HUES48 (cell line): ENCODE measurements at regions not wholly inside any gene's neighbourhood (a gene's known extent, or its start where the extent isn't known, plus 50 kb on each side); places are given as distances from the start of the nearest gene placed in this dataset.

Experiments
- H3K27ac ChIP-seq: one replicate; pipeline ENCODE4 v1.7.0; 2013; ENCODE audit warnings: low read depth, low read length, inconsistent platforms
- H3K27me3 ChIP-seq: 2 replicates; pipeline ENCODE4 v1.6.1; 2013; ENCODE audit warnings: mild to moderate bottlenecking, low read length; ENCODE audit not compliant: control insufficient read depth, insufficient read depth
- H3K36me3 ChIP-seq: 2 replicates; pipeline ENCODE4 v1.6.1; 2013; ENCODE audit warnings: low read length; ENCODE audit not compliant: control insufficient read depth, insufficient read depth
- H3K4me1 ChIP-seq: 2 replicates; pipeline ENCODE4 v1.6.1; 2013; ENCODE audit warnings: mild to moderate bottlenecking, low read length; ENCODE audit not compliant: control insufficient read depth, insufficient read depth
- H3K4me3 ChIP-seq: 2 replicates; pipeline ENCODE4 v1.5.1; 2013; ENCODE audit warnings: mild to moderate bottlenecking, low read depth, low read length
- H3K9ac ChIP-seq: 2 replicates; pipeline ENCODE4 v1.6.1; 2013; ENCODE audit warnings: mild to moderate bottlenecking, low read depth, low read length, moderate library complexity
- H3K9me3 ChIP-seq: 2 replicates; pipeline ENCODE4 v1.6.1; 2013; ENCODE audit warnings: low read length; ENCODE audit not compliant: control insufficient read depth, insufficient read depth

DNA sequence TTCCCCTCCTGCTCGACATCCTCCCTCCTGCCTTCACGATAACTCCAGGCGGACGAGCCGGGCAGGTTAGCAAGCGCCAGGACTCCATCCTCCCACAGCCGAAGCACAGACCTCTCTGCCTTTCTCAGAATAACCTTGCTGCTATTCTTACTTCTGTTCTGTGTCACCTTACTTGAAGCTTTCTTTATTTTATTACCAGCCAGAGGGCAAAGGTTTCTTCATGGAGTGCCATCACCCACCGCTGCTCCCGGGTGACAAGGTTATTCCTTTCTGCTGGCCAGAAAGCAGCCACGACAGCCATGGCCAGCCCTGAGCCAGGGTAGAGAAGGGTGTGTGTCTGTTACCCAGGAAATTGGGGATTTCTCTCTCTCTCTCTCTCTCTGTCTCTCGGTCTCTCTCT lies 227.1 kb downstream of the ANAPC1 start:
- Histone ChIP-seq H3K9me3 (no peaks in the 10 kb centered on the region), H3K36me3 (no peaks in the 10 kb centered on the region), H3K27ac (no peak overlapping the region), H3K9ac (no peak overlapping the region), H3K4me3 (no peak overlapping the region), H3K4me1 (peaks cover 14% of the 10 kb centered on the region), H3K27me3 (no peaks in the 10 kb centered on the region)

DNA sequence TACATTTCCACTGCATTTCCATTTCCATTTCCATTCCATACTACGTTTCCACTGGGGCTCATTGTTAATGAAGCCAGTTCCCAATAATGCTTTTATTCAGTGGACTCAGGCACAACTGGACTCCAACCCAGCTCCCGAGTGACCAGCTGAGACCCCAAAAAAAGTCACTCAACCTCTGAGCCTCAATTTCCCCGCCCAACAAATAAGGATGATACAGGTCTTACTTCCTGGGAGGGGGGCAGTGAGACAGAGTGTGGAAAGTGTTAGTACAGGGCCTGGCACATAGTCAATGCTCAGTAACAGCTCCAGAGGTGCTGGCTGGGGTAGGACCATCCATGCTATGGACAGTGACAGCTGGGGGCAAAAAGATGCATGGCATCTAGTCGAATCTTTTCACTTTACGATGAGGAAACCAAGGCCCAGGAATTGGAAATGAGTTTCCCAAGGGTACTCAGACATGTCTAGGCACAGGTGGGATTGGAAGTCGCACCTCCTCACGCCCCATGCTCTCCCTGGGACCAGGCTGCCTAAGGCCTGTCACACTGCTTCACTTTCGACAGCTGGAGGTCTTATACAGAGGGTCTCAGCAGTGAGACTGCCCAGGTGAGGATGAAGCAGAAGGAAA lies 226.5 kb downstream of the ANAPC1 start:
- no peak overlapping the region for H3K27ac ChIP-seq
- H3K27me3 ChIP-seq: no peaks in the 10 kb centered on the region
- peaks cover 14% of the 10 kb centered on the region for H3K4me1 ChIP-seq
- H3K4me3 ChIP-seq: no peak overlapping the region
- H3K36me3 ChIP-seq: no peaks in the 10 kb centered on the region
- no peaks in the 10 kb centered on the region for H3K9me3 ChIP-seq
- no peak overlapping the region for H3K9ac ChIP-seq

DNA sequence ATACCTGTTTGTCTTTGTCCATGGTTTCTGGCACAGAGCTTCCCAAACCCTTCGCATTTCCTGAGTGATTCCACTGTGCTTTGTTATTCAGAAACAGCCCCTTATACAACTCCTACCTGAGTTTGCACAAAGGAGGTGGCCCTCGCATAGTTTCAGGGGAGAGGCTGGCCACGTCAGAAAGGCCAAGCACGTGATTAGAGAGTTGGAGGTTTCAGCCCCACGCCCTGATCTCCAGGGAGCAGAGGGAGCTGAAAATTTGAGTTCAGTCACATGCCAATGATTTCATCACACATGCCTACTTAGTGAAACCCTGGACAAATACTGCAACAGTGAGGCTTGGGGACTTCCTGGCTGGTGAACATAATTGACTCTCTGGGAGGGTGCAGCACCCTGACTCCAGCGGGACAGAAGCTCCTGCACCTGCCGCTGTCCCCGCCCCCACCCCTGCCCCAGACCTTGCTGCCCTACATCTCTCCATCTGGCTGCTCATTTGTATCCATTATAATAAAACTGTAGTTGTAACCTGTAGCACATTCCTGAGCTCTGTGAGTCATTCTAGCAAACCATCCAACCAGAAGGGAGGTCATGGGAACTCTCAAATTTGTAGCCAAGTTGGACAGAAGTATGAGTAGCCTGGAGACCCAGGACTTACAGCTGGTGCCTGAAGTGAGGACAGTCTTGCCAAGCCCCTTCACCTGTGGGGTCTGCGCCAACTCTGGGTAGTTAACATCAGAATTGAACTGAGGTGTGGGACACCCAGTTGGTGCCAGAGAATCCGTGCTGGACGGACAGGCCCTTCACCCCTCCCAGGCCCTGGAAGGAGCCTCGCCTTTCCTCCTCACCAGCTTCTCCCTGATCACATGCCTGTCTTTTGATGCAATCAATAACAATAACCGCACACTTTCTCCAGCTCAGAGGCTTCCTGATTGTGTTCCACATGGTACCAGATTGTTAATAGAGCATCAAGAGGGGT lies 224.3 kb downstream of the ANAPC1 start:
- H3K9me3 ChIP-seq: no peaks in the 10 kb centered on the region
- H3K4me1 ChIP-seq: peaks cover 14% of the 10 kb centered on the region
- no peak overlapping the region for H3K9ac ChIP-seq
- H3K4me3 ChIP-seq: no peak overlapping the region
- no peak overlapping the region for H3K27ac ChIP-seq
- H3K27me3 ChIP-seq: no peaks in the 10 kb centered on the region
- no peaks in the 10 kb centered on the region for H3K36me3 ChIP-seq

DNA sequence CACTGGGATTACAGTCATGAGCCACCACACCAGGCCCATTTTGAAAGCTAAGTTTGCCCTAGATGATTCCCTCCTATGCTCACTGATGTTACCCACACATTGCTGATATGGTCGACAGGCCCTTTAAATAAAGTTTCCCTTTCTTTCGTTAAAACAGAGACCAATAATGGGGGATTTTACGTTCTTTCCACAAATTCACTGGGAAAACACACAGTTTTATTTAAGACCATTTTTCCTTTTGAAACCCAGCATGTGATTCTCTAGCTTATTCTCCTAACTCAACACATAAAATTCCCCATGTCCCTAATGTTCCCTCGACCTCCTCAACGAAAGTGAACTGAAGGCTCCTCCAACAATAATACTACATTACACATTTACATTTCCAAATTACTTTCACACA lies 223.2 kb downstream of the ANAPC1 start:
- Histone ChIP-seq H3K9me3 (no peaks in the 10 kb centered on the region), H3K27ac (no peak overlapping the region), H3K9ac (no peak overlapping the region), H3K27me3 (no peaks in the 10 kb centered on the region), H3K36me3 (no peaks in the 10 kb centered on the region), H3K4me1 (peaks cover 14% of the 10 kb centered on the region), H3K4me3 (no peak overlapping the region)

DNA sequence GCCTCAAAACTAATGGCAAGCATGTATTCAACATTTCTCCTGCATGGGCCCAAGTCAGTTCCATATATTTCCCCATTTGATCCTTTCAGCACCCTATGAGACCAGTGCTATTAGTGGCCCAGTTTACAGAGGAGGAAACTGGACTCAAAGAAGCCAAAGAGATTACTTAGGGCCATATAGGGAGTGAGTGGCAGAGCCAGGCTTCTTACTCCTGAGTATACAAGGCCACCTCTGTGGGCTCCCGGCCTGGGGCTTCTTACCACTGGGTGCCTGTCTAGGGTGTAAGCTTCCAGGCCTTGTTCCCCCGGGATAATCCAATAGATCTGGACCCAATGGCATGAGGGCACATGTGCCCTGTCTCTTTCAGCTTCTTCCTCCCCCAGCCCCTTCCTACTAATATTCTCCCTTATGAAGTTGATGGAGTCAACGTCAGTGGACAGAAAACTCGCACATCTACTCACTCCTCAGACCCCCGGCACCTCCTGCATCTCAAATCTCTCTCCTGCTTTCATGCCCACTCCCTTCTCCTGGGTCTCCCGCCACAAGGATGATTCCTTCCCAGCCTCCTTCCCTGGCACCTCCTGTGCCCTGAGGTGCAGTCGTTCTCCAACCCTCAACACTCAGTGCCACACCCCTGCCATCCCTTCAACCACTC lies 222.6 kb downstream of the ANAPC1 start:
- Histone ChIP-seq H3K27ac (no peak overlapping the region), H3K36me3 (no peaks in the 10 kb centered on the region), H3K4me3 (no peak overlapping the region), H3K27me3 (no peaks in the 10 kb centered on the region), H3K9me3 (no peaks in the 10 kb centered on the region), H3K9ac (no peak overlapping the region), H3K4me1 (peaks cover 14% of the 10 kb centered on the region)

DNA sequence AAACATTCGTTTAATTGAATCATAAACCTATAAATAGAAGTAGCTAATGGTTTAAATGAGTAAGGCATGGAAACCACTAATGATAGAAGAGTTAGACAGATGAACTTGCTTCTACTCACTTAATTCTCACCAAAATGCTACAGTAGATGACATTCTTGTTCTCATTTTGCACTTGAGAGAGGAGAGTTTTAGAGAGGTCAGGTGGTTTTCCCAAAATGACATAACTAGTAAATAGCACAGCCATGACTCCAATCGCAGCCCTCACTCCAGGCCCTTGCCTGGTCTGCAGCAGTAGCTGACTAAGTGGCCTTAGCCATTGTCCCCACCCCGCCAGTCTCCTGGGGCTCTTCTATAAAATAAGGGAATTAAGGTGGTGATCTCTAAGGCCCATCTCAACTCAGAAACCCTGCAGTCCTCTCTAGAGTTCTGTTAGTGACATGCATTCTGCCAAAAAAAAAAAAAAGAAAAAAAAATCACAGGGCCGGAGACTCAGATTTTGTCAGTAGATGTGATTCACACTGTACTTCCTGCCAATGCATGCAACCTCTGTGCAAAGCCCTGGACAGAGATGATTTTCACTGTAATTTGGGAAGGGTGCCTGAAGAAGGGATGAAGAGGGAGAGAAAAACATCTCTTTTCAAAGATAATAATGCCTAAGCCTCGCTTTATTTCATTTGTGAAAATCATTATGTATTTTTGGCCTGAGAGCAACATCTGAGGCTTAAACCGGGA lies 221.8 kb downstream of the ANAPC1 start:
- Histone ChIP-seq H3K4me3 (no peak overlapping the region), H3K27ac (no peak overlapping the region), H3K27me3 (no peaks in the 10 kb centered on the region), H3K9ac (no peak overlapping the region), H3K36me3 (no peaks in the 10 kb centered on the region), H3K9me3 (no peaks in the 10 kb centered on the region), H3K4me1 (peaks cover 14% of the 10 kb centered on the region)

DNA sequence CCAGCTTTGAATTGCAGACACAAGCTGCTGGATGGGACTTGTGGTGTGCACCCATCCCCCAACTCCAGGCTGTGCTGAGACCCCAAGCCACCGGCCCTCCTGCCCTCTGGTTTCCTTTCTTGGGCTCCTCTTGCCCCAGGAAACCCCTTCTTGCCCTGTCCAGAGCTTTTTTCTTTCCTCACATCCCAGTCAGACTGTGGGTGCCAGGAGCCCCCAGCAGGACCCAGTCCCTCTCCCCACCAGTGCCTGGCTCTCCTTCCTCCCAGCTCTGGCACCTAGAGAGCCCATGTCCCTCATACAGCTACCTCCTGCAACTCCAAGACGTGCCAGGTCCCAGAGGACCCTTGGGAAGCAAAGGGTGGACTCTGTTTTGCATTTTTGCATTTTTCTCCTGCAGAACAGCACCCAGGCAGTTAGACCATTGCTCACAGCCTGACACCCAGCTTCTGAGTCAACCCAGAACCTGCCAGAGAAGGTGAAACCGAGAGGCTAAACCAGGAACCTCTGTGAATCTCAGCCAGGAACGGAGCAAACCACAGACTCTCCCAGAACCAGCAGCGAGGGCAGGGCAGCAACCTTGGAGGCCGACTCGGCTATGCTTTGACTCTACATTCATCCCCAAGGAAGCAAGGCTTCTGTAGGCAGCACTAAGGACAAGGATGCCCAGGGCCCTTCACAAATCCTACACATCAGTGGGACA lies 221.1 kb downstream of the ANAPC1 start:
- no peak overlapping the region for H3K4me3 ChIP-seq
- H3K9me3 ChIP-seq: peaks cover 2% of the 10 kb centered on the region; the same call in 1 of the 2 replicates
- no peaks in the 10 kb centered on the region for H3K27me3 ChIP-seq
- H3K4me1 ChIP-seq: peaks cover 14% of the 10 kb centered on the region
- H3K36me3 ChIP-seq: no peaks in the 10 kb centered on the region
- no peak overlapping the region for H3K27ac ChIP-seq
- no peak overlapping the region for H3K9ac ChIP-seq

DNA sequence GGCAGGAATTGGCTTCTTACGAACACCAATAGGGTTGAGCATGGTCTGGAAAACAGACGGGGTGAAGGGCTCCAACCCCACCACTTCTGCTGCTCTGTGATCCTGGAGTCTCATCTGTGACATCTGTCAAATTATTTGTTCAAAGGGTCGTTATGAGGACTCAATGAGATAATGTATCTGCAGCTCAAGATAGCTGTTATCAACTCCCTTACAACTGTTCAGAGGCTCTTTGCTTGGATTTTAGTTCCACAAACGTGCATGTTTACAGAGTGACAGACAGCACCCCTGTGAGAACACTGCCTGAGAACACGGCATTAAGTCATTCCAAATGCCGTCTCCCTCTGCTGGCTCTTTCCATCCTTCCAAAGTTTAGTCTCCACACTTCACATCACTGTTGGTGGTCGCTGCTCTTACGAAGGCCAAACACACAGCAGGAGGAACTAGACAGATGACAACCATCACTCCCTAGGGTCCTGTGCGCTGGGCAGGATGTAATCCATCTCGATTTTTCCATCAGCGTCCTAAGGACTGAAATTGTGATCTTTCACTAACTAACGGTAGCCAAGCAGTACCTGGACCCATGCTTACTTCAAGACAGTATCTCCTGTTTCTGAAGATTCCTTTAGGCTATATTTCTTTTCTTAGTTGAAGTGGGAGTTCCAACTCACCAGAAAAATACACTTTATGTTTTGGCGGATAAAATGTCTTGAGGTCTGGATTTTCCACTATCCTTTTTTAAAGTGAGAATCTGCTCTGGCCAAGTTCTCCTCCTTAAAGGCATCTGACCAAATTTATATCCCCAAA lies 220.3 kb downstream of the ANAPC1 start:
- Histone ChIP-seq H3K27ac (no peak overlapping the region), H3K36me3 (no peaks in the 10 kb centered on the region), H3K9me3 (peaks cover 7% of the 10 kb centered on the region), H3K4me1 (peaks cover 14% of the 10 kb centered on the region), H3K4me3 (no peak overlapping the region), H3K9ac (no peak overlapping the region), H3K27me3 (no peaks in the 10 kb centered on the region)

DNA sequence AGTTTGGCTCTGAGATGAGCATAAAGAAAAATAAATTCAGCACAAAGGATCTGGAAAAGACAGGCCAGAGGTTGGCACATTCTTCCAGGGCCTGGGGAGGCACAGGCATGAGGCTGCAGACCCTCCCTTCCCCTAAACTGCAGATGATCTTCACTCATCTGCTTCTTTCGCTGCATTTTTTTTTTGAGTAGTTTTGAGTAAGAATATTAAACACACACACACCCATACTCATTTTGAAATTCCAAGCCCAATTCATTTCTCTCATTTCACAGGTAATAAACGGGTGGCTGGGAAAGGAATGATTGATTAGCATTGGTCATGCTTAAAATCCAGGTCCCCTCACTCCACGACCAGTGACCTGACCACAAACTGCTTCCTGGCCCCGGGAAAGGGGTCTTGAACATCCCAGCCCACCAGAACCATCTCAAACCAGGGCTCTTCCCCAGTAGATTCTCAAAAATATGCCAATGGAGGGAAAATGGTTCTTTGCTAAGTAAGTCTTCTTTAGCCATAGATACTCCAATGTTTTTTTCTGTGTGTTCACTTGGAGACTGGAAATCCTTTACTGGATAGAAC lies 219.6 kb downstream of the ANAPC1 start:
- H3K9me3 ChIP-seq: peaks cover 7% of the 10 kb centered on the region
- peaks cover 9% of the 10 kb centered on the region for H3K4me1 ChIP-seq
- H3K36me3 ChIP-seq: no peaks in the 10 kb centered on the region
- H3K27ac ChIP-seq: no peak overlapping the region
- H3K9ac ChIP-seq: no peak overlapping the region
- no peak overlapping the region for H3K4me3 ChIP-seq
- no peaks in the 10 kb centered on the region for H3K27me3 ChIP-seq
